Erythroblast (primary cell): ENCODE measurements at regions not wholly inside any gene's neighbourhood (a gene's known extent, or its start where the extent isn't known, plus 50 kb on each side); places are given as distances from the start of the nearest gene placed in this dataset.

Source experiments
- GATA1 ChIP-seq: IDR thresholded peaks from 2 replicates; pipeline ENCODE4 v1.6.1; 2011; ENCODE audit warnings: low read depth, mild to moderate bottlenecking, control low read depth, low read length, moderate library complexity
- POLR2A ChIP-seq: IDR thresholded peaks from 2 replicates; pipeline ENCODE4 v1.6.1; 2011; ENCODE audit warnings: mild to moderate bottlenecking, low read length

DNA sequence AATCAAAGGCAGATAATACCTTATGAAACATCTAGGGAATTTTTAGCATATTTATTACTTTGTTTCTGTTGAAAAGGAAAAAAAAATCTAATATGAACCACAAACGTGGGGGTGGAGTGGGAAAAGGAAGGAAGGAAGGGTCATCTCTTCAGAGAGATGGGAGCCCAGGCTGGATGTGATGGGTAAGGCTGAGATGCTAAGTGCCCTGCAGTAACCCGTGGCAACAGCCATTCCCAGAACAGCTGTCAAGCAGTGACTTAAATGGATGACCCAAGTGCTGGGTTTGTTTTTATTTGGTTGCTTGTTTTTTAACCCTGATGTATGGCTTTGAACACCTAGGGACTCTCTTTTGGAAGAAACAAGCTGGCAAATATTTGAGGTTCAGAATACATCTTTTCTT is 50.7 kb upstream of the KLF7 start:
- TF ChIP-seq POLR2A: no peak
- TF ChIP-seq GATA1: no peak
